GM19463 (cell line): ENCODE measurements at regions not wholly inside any gene's neighbourhood (a gene's known extent, or its start where the extent isn't known, plus 50 kb on each side); places are given as distances from the start of the nearest gene placed in this dataset.

ENCODE experiments used
- ATAC-seq: cut with Tn5 transposase; IDR thresholded peaks from one replicate; pipeline ENCODE4 v1.9.1; 2021; ENCODE audit warnings: mild to moderate bottlenecking, moderate library complexity; ENCODE audit not compliant: unreplicated experiment

- ATAC-seq, result no peak
These were observed 117.4 kb upstream of the CHRM3 start for GRCh38 chr1:239268941-239269340.

DNA sequence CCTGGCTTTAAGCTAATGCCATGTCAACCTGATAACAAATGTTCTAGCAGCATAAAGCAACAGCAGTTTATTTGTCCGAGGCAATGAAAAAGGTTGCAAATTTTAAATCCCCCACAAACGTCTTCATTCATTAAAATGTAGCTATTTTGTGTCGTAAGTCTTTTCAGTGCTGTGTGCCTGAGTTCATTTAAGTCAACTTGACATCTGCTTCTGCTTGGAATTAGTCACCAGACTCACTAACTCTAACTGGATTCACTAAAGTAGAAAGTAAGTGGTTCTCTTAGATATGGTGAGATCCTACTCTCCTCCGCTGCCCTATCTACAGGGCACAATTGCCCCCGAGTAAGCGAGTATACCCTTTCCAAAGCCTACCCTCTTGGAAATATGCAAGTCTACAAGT lies 118.4 kb upstream of the CHRM3 start:
- no peak for ATAC-seq

- no peak for ATAC-seq
These were observed 122.6 kb upstream of the CHRM3 start for GRCh38 chr1:239263801-239264200.

- ATAC-seq, result no peak
These were observed 123.8 kb upstream of the CHRM3 start for GRCh38 chr1:239262538-239262937.

- ATAC-seq, result no peak
These were observed 124.8 kb upstream of the CHRM3 start for GRCh38 chr1:239261521-239261920.

DNA sequence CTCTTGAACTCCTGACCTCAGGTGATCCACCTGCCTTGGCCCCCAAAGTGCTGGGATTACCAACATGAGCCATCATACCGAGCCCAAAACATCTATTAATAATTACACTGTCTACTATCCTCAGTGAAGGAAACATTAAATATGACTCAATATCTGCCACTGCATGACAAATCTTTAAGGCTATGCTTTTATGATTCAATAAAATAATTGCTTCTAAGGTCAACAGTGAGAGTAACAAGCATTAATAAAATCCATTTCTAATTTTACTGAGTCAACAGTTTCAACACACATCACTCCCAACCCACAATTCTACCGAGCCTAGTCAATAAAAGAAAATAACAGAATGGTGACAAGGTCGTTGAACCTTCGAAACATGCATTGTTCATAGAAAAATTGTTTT lies 125.5 kb upstream of the CHRM3 start:
- no peak for ATAC-seq

DNA sequence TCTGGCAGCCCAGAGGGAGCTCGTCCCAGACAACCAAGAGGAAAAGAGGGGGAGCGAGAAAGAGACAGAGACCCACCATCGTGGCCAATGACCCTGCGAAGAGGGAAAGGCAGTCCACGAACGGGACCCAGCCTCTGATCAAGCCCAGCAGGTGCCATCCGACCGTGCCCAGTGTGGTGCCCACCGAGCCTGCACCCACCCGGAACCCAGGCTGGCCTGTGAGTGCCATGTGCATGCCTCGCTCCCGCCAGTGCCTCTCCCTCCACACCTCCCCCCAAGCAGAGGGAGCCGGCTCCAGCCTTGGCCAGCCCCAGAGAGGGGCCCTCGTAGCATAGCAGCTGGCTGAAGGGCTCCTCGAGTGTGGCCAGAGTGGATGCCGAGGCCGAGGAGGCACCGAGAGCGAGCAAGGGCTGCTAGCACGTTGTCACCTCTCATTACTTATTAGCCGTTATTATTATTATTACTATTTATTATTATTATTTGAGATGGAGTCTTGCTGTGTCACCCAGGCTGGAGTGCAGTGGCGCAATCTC lies 130.7 kb upstream of the CHRM3 start:
- ATAC-seq, result no peak

DNA sequence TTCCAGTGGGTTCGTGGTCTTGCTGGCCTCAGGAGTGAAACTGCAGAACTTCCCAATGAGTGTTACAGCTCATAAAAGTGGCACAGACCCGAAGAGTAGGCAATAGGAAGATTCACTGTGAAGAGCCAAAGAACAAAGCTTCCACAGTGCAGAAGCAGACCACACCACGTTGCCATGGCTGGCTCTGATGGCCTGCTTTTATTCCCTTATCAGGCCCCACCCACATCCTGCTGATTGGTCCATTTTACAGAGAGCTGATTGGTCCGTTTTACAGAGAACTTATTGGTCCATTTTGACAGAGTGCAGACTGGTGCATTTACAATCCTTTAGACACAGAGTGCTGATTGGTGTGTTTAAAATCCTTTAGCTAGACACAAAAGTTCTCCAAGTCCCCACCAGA lies 131.4 kb upstream of the CHRM3 start:
- no peak for ATAC-seq

DNA sequence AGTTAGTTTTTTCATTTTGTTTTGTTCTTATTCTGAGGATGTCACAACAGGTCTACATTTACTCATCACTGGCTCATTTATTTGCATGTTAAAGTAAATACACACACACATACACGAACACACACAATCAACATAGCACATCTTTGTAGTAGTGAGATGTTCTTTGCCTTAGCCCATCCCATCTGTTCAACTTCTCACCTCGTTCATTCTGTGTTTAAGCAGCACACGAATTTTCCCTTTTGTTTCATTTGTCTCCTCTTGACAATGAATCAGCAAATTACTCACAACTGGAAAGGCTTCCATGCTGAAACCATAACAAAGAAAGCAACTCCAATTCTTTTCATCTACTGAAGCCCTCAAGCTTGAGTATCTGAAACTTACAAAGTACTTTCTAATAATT lies 133.3 kb upstream of the CHRM3 start:
- ATAC-seq, result no peak

- ATAC-seq, result no peak
These were observed 135.9 kb upstream of the CHRM3 start for GRCh38 chr1:239250353-239251035.

DNA sequence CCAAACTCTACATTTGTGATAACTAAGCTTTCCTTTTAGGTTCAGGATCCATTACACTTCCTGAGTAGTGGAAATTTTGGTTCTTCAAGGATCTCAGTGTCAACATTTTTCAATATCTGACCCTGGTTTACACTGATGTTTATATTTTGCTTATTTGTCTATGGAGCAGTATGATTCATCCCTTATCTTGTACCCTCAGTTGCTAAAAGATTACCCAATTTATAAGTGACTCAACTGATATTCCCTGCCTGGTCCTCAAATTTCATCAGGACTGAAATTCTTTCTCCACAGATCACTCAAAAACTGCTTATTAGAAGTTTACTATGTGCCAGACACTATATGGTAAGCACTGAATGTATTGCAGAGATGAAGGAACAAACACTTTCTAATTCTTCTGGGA lies 139.1 kb upstream of the CHRM3 start:
- no peak for ATAC-seq

- ATAC-seq, result no peak
These were observed 142.3 kb upstream of the CHRM3 start for GRCh38 chr1:239244084-239244483.

DNA sequence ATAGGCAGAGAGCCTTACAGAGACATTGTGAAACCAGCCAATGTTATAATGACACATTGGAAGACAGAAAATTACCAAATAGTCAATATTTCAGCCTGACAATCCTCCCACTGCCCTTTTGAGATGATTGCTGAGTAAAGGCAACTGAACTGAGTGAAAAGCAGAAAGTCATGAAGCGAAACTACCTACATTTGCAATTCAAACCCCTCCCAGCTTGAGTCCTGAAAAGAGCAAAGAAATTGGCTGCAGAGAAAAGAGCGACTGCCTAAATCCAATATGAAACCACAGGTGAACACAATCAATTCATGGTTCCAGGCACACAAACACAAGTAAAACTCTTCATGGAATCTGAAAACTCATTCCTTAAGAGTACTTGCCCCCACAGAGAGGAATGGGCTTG lies 143.4 kb upstream of the CHRM3 start:
- ATAC-seq, result no peak

GRCh38 chr1:239242404-239242803 lies 144.0 kb upstream of the CHRM3 start:
- ATAC-seq, result no peak

DNA sequence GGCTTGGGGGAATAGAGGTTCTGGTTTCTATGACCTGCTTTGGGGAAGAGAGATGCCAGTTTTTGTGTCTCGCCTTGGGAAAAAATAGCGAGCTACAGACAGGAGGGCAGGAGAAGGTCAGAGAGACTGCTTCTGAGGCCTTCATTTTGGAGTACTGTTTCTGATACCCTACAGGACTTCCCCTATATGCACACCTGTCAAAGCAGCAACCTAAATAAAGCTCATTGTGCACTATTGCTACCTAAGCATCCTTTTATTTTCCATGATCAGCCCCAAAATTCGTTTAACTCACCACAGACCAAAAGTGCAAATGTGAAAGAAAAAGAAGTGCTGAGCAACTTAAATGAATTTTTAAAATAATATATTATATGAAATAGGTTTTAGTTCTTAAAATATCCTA lies 145.6 kb upstream of the CHRM3 start:
- no peak for ATAC-seq

DNA sequence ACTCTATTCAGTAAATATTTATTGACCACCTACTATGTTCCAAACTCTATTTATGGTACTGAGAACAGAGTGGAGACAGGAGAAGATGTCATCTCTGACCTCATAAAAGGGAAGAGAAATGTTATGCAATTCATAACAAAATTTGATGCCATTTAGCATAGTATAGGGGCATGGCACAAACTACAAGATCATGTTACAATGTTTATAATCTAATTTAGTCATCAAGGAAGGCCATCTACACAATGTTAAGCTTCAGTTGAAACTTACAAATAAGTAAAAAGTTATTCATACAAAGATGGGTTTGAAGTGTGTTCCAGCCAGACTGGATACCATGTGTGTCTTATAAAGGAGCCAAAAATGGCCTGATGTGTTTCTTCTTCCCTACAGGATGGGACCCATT lies 146.8 kb upstream of the CHRM3 start:
- no peak for ATAC-seq

DNA sequence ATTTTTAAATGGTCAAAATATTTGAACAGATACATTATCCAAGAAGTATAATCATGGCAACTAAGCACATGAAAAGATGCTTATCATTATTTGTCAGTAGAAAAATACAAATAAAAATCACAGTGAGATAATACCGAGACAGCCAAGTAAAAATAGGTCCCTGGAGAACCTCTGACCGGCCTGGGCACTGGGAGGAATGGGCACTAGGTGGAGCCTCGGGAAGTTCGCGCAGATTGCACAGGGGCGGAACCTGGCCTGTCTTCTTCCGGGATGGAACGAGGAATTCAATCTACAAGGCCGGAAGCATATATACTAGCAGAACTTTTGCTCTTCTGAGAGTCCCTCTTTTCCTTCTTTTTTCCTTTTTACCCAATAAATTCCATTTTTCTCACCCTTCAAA lies 148.5 kb upstream of the CHRM3 start:
- no peak for ATAC-seq

DNA sequence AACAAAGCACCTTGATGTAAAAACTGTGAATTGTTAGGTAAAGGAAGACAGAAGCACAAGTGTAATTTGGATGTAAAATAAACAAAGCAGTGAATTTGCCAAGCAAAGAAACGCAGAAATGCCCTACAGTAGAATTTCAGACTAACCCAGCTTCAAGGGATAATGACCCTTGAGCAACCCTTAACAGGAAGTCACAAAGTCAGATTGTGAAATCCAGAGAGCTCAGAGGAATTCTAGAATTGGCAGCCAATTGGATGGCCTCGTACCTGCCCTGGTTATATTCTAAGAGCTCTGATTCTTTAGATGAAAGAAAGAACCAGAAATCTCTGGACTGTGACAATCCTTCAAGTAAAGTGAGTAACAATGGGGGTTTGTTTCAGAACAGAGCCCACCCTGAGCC lies 152.7 kb upstream of the CHRM3 start:
- no peak for ATAC-seq

GRCh38 chr1:239232921-239233320 lies 153.4 kb upstream of the CHRM3 start:
- no peak for ATAC-seq

DNA sequence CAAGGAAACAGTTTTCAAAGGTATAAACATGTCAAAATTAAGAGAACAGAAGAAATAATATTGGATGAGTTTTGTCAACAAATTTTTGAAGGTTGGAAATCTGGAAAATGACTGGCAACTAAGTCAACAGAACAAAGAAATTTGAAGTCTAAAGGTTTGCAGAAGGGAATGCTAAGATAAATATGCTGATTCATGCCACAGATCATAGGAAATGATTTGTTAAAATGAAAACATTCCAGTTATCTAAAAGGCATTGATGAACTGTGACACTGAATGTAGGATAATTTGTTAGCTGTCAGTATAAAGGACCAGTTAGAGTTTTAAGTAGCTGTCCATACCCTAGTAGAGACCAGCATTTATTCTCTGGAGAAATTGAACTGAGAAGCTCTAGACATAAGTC lies 157.9 kb upstream of the CHRM3 start:
- no peak for ATAC-seq

- no peak for ATAC-seq
These were observed 161.0 kb upstream of the CHRM3 start for GRCh38 chr1:239225396-239225795.

GRCh38 chr1:239224100-239224499 lies 162.3 kb upstream of the CHRM3 start:
- no peak for ATAC-seq

DNA sequence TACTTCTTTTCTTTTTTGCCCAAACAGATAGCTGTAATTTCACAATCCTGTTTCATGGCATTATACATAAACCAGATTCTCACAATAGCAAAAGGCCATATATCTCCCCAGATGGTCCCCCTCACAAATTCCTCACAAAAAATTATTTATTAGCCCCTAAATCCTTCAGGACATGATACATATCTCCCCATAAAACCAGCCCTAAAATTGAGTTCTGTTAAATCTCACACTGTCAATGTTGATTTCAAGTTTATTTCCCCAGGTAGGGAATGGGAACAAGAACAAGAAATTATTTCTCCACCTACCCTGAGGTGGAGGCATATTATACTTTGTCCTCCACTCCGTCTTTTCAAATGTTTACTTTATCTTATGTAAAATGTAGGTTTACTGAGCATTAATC lies 163.4 kb upstream of the CHRM3 start:
- no peak for ATAC-seq
